ENCODE measurements at regions not wholly inside any gene's neighbourhood (a gene's known extent, or its start where the extent isn't known, plus 50 kb on each side); places are given as distances from the start of the nearest gene placed in this dataset.

DNA sequence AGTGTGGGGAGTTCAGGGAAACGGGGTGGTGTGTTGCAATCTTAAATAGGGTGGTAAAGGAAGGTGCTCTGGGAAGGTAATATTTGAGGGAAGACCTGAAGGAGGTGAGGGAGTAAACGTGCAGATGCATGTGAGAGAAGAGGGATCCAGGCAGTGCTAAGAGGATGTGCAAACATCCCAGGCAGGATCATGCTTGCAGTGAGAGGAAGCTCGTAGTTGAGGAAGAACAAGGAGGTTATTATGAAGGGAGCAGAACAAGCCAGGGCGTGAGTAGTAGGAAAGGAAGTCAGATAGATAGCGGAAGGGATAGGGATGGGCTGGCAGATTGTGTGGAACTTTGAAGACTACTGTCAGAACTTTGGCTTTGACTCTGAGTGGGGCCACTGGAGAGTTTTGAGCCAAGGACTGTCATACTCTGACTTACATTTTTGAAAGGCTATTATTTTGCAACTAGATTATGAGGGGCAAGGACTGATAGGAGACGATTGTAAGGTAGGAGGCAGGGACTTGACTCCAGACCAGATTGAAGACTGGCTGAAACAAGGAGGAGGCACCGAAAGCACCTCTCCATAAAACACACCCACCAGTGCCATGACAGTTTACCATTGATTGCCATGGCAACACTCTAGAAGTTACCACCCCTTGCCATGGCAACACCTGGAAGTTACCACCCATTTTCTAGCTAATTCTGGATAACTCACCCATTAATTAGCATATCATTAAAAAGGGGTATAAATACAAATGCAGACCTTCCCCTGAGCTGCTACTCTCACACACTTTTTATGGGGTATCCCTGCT lies 67.0 kb downstream of the XCL2 start (continued):
- TF ChIP-seq ARNTL (CRISPR knock-in tag; IDR thresholded peaks at IDR 0.05) (peak; percentile 94), ZFX (CRISPR knock-in tag; IDR thresholded peaks at IDR 0.05; ENCODE audit: low read depth) (0 out of 2 replicates have a peak, but pooled peaks have one; percentile 22), ZFP90 (CRISPR knock-in tag; IDR thresholded peaks at IDR 0.05; ENCODE audit: borderline replicate concordance) (0 out of 2 replicates have a peak, but pooled peaks have one; percentile 57), RFX3 (CRISPR knock-in tag; IDR thresholded peaks at IDR 0.05) (peak; percentile 66), ZFAT (CRISPR knock-in tag; conservative IDR thresholded peaks at IDR 0.05) (no peak), SMARCC2 (IDR thresholded peaks at IDR 0.05) (no peak), ZNF703 (CRISPR knock-in tag; IDR thresholded peaks at IDR 0.05; ENCODE audit: borderline replicate concordance) (no peak), FIP1L1 (IDR thresholded peaks at IDR 0.05; ENCODE audit: borderline replicate concordance, insufficient read depth, low read depth, low read length) (no peak), ZNF441 (CRISPR knock-in tag; IDR thresholded peaks at IDR 0.05; ENCODE audit: borderline replicate concordance) (peak; percentile 58; the same call in 1 of the 2 replicates), KLF15 (CRISPR knock-in tag; IDR thresholded peaks at IDR 0.05; ENCODE audit: borderline replicate concordance) (no peak), TCF7 (IDR thresholded peaks at IDR 0.05; ENCODE audit: low read depth) (peak; percentile 67), ZNF850 (CRISPR knock-in tag; conservative IDR thresholded peaks at IDR 0.05) (no peak), SMAD3 (CRISPR knock-in tag; IDR thresholded peaks at IDR 0.05) (0 out of 2 replicates have a peak, but pooled peaks have one; percentile 28), ZNF644 (CRISPR knock-in tag; IDR thresholded peaks at IDR 0.05; ENCODE audit: low read depth) (peak; percentile 84), MYC (CRISPR knock-in tag; IDR thresholded peaks at IDR 0.05; ENCODE audit: borderline replicate concordance) (no peak; the same call in 1 of the 2 replicates)
- TF ChIP-seq, protein P1, sequence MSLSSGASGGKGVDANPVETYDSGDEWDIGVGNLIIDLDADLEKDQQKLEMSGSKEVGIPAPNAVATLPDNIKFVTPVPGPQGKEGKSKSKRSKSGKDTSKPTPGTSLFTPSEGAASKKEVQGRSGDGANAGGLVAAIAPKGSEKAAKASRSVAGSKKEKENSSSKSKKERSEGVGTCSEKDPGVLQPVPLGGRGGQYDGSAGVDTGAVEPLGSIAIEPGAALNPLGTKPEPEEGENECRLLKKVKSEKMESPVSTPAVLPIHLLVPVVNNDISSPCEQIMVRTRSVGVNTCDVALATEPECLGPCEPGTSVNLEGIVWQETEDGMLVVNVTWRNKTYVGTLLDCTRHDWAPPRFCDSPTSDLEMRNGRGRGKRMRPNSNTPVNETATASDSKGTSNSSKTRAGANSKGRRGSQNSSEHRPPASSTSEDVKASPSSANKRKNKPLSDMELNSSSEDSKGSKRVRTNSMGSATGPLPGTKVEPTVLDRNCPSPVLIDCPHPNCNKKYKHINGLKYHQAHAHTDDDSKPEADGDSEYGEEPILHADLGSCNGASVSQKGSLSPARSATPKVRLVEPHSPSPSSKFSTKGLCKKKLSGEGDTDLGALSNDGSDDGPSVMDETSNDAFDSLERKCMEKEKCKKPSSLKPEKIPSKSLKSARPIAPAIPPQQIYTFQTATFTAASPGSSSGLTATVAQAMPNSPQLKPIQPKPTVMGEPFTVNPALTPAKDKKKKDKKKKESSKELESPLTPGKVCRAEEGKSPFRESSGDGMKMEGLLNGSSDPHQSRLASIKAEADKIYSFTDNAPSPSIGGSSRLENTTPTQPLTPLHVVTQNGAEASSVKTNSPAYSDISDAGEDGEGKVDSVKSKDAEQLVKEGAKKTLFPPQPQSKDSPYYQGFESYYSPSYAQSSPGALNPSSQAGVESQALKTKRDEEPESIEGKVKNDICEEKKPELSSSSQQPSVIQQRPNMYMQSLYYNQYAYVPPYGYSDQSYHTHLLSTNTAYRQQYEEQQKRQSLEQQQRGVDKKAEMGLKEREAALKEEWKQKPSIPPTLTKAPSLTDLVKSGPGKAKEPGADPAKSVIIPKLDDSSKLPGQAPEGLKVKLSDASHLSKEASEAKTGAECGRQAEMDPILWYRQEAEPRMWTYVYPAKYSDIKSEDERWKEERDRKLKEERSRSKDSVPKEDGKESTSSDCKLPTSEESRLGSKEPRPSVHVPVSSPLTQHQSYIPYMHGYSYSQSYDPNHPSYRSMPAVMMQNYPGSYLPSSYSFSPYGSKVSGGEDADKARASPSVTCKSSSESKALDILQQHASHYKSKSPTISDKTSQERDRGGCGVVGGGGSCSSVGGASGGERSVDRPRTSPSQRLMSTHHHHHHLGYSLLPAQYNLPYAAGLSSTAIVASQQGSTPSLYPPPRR (CRISPR knock-in tag; IDR thresholded peaks at IDR 0.05; ENCODE audit: borderline replicate concordance) = peak; percentile 42; the same call in 1 of the 2 replicates
- TF ChIP-seq, protein P2, sequence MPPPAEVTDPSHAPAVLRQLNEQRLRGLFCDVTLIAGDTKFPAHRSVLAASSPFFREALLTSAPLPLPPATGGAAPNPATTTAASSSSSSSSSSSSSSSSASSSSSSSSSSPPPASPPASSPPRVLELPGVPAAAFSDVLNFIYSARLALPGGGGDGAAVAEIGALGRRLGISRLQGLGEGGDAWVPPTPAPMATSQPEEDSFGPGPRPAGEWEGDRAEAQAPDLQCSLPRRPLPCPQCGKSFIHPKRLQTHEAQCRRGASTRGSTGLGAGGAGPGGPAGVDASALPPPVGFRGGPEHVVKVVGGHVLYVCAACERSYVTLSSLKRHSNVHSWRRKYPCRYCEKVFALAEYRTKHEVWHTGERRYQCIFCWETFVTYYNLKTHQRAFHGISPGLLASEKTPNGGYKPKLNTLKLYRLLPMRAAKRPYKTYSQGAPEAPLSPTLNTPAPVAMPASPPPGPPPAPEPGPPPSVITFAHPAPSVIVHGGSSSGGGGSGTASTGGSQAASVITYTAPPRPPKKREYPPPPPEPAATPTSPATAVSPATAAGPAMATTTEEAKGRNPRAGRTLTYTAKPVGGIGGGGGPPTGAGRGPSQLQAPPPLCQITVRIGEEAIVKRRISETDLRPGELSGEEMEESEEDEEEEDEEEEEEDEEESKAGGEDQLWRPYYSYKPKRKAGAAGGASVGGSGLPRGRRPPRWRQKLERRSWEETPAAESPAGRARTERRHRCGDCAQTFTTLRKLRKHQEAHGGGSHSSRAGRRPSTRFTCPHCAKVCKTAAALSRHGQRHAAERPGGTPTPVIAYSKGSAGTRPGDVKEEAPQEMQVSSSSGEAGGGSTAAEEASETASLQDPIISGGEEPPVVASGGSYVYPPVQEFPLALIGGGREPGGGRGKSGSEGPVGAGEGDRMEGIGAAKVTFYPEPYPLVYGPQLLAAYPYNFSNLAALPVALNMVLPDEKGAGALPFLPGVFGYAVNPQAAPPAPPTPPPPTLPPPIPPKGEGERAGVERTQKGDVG (CRISPR knock-in tag; IDR thresholded peaks at IDR 0.05; ENCODE audit: borderline replicate concordance) = peak; percentile 92; the same call in 1 of the 2 replicates
- TF ChIP-seq, protein P3, sequence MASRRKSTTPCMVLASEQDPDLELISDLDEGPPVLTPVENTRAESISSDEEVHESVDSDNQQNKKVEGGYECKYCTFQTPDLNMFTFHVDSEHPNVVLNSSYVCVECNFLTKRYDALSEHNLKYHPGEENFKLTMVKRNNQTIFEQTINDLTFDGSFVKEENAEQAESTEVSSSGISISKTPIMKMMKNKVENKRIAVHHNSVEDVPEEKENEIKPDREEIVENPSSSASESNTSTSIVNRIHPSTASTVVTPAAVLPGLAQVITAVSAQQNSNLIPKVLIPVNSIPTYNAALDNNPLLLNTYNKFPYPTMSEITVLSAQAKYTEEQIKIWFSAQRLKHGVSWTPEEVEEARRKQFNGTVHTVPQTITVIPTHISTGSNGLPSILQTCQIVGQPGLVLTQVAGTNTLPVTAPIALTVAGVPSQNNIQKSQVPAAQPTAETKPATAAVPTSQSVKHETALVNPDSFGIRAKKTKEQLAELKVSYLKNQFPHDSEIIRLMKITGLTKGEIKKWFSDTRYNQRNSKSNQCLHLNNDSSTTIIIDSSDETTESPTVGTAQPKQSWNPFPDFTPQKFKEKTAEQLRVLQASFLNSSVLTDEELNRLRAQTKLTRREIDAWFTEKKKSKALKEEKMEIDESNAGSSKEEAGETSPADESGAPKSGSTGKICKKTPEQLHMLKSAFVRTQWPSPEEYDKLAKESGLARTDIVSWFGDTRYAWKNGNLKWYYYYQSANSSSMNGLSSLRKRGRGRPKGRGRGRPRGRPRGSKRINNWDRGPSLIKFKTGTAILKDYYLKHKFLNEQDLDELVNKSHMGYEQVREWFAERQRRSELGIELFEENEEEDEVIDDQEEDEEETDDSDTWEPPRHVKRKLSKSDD (CRISPR knock-in tag; IDR thresholded peaks at IDR 0.05; ENCODE audit: low read depth) = no peak
